ENCODE measurements at regions not wholly inside any gene's neighbourhood (a gene's known extent, or its start where the extent isn't known, plus 50 kb on each side); places are given as distances from the start of the nearest gene placed in this dataset.
"Not testable (repeated sequence)": the region's sequence is repeated elsewhere in the genome, so short reads cannot be mapped to it uniquely, and the experiment has no call there.

DNA sequence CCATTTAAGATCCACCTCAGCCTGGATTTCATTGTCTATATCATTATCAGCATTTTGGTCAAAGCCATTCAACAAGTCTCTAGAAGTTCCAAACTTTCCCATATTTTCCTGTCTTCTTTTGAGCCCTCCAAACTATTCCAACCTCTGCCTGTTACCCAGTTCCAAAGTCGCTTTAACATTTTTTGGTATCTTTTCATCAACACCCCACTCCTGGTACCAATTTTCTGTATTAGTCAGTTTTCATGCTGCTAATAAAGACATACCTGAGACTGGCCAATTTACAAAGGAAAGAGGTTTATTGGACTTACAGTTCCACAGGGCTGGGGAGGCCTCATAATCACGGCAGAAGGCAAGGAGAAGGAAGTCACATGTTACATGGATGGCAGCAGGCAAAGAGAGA, 982.9 kb downstream of the TAF11L14 start:
- peaks cover 17% of the 10 kb centered on the region for H3K9me3 Mint-ChIP-seq
- H3K27ac Mint-ChIP-seq; H3K4me3 Mint-ChIP-seq (ENCODE audit: low read depth); H3K27me3 Mint-ChIP-seq (ENCODE audit: low read depth); H3K4me1 Mint-ChIP-seq (ENCODE audit: low read depth); intact Hi-C loops (cut with micrococcal nuclease); H3K36me3 Mint-ChIP-seq (ENCODE audit: low read depth); DNase-seq (ENCODE audit: low spot score): not testable (repeated sequence)

DNA sequence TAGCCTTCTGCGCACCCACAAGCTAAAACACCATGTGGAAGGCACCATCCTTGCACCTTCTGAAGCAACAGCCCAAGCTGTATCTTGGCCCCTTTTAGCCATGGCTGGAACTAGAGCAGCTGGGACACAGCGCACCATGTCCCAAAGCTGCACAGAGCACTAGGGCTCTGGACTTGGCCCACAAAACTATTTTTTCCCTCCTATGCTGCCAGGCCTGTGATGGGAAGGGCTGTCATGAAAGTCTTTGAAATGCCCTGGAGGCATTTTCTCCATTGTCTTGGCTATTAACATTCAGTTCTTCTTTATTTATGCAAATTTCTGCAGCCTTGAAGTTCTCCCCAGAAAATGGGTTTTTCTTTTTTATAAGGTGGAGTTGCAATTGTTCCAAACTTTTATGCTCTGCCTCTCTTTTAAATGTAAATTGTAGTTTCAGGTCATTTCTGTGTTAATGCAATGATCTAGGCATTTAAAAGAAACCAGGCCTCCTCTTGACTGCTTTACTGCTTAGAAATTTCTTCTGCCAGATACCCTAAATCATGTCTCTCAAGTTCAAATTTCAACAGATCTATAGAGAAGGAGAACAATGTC, 996.3 kb downstream of the TAF11L14 start:
- Mint-ChIP-seq H3K4me1 (ENCODE audit: low read depth) (no peaks in the 10 kb centered on the region), H3K27me3 (ENCODE audit: low read depth) (no peaks in the 10 kb centered on the region), H3K4me3 (ENCODE audit: low read depth) (no peak overlapping the region), H3K27ac (no peak overlapping the region), H3K9me3 (peaks cover 5% of the 10 kb centered on the region), H3K36me3 (ENCODE audit: low read depth) (no peaks in the 10 kb centered on the region)
- DNase-seq (ENCODE audit: low spot score) = no peak
- intact Hi-C loops (cut with micrococcal nuclease) = no loop called here

DNA sequence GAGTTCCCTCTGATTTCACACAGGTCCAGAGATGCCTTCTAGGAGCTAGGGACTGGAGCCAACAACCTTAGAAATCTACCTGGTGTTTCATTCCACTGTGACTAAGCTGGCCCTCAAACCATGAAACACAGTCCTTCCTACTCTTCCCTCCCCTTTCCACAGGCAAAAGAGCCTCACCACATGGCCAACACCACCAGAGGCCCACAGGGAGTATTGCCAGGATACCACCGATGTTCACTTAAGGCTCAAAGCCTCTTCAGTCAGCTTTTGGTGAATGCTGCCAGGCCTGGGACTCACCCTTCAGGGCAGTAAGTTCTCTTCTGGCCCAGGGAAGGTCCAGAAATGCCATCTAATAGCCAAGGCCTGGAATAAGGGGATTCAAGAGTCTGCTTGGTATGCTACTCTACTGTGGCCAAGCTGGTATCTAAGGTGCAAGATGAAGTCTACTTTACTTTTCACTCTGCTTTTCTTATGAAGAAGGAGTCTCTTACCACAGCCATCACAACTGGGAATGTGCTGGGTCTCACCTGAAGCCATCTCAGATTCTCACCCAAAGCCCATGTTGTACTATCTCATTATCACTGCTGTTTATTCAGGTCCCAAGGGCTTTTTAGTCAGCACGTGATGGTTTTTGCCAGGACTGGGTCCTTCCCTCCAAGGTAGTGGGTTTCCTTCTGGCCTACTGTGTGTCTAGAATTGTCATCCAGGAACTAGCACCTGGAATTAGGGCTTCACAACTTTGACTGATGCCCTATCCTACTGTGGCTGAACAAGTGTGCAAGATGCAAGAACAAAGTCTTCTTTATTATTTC, 1018.4 kb downstream of the TAF11L14 start:
- Mint-ChIP-seq H3K9me3 (peaks cover 22% of the 10 kb centered on the region), H3K4me1 (ENCODE audit: low read depth) (no peaks in the 10 kb centered on the region), H3K27ac (no peak overlapping the region), H3K4me3 (ENCODE audit: low read depth) (no peak overlapping the region), H3K27me3 (ENCODE audit: low read depth) (no peaks in the 10 kb centered on the region), H3K36me3 (ENCODE audit: low read depth) (no peaks in the 10 kb centered on the region)
- DNase-seq (ENCODE audit: low spot score) = no peak
- intact Hi-C loops (cut with micrococcal nuclease) = no loop called here

DNA sequence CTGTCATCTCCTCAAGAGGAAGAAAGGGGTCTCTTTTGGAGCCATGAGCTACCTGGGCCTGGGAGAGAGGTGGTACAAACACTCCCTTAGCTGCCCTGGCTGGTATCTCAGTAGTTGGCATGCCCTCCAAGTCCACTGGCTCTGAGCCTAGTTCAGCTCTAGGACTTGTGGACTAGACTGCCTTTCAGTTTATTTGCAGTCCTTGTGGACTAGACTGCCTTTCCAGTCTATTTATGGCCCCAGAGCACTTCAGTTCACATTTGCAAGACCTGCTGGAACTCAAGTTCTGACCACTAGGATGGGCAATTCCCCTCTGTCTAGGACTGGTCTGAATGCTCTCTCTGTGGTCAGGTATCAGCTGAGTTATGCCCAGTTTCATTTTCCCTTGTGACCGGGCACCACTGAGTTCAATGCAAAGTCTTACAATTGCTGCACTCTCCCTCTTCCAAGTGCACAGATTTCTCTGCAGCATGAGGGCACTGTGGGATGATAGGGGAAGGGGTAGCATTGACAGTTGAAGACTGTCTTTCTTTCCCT, 1019.0 kb downstream of the TAF11L14 start:
- intact Hi-C loops (cut with micrococcal nuclease) = no loop called here
- H3K36me3 Mint-ChIP-seq (ENCODE audit: low read depth) = no peaks in the 10 kb centered on the region

DNA sequence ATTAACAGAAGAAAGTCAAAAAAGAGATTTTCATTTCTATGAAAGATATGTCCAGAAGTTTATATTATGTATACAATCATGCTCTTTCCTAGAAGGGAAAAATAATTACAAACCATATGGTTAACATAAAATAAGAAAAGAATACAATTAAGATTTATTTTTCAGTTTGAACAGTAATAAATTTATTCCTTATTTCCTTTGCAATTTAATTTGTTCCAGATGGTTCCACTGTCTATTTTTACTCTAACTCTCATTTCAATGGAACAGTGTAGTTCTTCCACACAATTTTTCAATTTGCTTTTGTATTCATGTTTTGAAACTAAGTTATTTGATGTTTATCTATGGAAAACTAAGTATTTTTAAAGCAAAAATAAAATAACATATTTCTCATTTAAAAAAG, 1026.3 kb downstream of the TAF11L14 start:
- intact Hi-C loops (cut with micrococcal nuclease) = no loop called here
- no peaks in the 10 kb centered on the region for H3K27me3 Mint-ChIP-seq (ENCODE audit: low read depth)
- no peak overlapping the region for H3K4me3 Mint-ChIP-seq (ENCODE audit: low read depth)
- no peaks in the 10 kb centered on the region for H3K9me3 Mint-ChIP-seq
- H3K4me1 Mint-ChIP-seq (ENCODE audit: low read depth) = no peaks in the 10 kb centered on the region
- H3K27ac Mint-ChIP-seq = no peak overlapping the region
- no peaks in the 10 kb centered on the region for H3K36me3 Mint-ChIP-seq (ENCODE audit: low read depth)
- no peak for DNase-seq (ENCODE audit: low spot score)

More for the DNA sequence above, 1019.0 kb downstream of the TAF11L14 start:
- Mint-ChIP-seq H3K4me1 (ENCODE audit: low read depth) (no peaks in the 10 kb centered on the region), H3K27me3 (ENCODE audit: low read depth) (no peaks in the 10 kb centered on the region), H3K9me3 (peaks cover 20% of the 10 kb centered on the region), H3K27ac (no peak overlapping the region), H3K4me3 (ENCODE audit: low read depth) (no peak overlapping the region)
- DNase-seq (ENCODE audit: low spot score) = no peak

DNA sequence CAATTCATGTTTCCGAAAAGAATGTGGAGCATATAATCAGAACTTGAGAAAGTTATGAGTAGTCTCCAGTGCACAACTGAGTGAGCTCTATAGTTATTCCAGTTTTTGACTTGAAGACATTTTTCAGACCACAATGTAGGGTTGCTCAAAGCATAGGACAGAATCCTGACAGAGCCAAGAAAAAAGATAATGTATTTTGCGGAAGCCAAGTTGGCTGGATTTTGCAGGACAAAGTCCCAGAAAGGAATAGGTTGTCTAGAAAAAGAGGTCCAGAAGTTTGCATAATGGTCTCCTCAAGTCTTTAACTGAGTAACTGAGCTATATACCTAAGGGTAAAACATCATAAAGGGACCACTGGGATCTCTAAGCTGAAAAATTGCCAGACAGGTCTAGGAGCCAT, 1028.0 kb downstream of the TAF11L14 start:
- intact Hi-C loops (cut with micrococcal nuclease) = no loop called here
- DNase-seq (ENCODE audit: low spot score) = no peak
- Mint-ChIP-seq H3K4me3 (ENCODE audit: low read depth) (no peak overlapping the region), H3K4me1 (ENCODE audit: low read depth) (no peaks in the 10 kb centered on the region), H3K27ac (no peak overlapping the region), H3K36me3 (ENCODE audit: low read depth) (no peaks in the 10 kb centered on the region), H3K9me3 (no peaks in the 10 kb centered on the region), H3K27me3 (ENCODE audit: low read depth) (no peaks in the 10 kb centered on the region)

DNA sequence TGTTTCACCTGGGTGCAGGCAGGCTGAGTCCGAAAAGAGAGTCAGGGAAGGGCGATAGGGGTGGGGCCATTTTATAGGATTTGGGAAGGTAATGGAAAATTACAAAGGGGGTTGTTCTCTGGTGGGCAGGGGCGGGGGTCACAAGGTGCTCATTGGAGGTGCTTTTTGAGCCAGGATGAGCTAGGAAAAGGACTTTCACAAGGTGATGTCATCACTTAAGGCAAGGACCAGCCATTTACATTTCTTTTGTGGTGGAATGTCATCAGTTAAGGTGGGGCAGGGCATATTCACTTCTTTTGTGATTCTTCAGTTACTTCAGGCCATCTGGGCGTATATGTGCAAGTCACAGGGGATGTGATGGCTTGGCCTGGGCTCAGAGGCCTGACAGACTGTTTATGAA, 1040.0 kb downstream of the TAF11L14 start:
- H3K27me3 Mint-ChIP-seq (ENCODE audit: low read depth); DNase-seq (ENCODE audit: low spot score); H3K4me1 Mint-ChIP-seq (ENCODE audit: low read depth); H3K9me3 Mint-ChIP-seq; H3K27ac Mint-ChIP-seq; H3K36me3 Mint-ChIP-seq (ENCODE audit: low read depth); H3K4me3 Mint-ChIP-seq (ENCODE audit: low read depth); intact Hi-C loops (cut with micrococcal nuclease): not testable (repeated sequence)

DNA sequence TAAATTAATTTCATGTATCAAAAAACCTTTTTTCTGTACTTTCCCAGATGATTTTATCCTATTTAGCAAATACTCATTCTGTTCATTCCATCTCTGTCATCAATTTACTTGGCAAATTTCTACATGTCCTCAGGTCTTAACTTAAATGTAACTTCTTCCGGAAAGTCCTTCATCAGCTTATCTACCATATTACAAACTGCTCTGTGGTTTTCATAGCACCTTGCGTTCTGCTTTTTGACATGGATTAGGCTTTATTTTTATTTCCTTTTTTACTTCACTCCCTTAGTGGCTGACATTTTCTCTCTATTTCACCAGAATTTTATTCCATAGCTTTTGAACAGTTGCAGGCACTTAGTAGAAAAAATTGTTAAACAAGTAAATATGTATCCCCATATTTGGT, 1040.8 kb downstream of the TAF11L14 start:
- no peak overlapping the region for H3K4me3 Mint-ChIP-seq (ENCODE audit: low read depth)
- no peaks in the 10 kb centered on the region for H3K27me3 Mint-ChIP-seq (ENCODE audit: low read depth)
- H3K27ac Mint-ChIP-seq = no peak overlapping the region
- no peak for DNase-seq (ENCODE audit: low spot score)
- H3K4me1 Mint-ChIP-seq (ENCODE audit: low read depth) = no peaks in the 10 kb centered on the region
- H3K36me3 Mint-ChIP-seq (ENCODE audit: low read depth) = no peaks in the 10 kb centered on the region
- peaks cover 4% of the 10 kb centered on the region for H3K9me3 Mint-ChIP-seq
- intact Hi-C loops (cut with micrococcal nuclease) = no loop called here

DNA sequence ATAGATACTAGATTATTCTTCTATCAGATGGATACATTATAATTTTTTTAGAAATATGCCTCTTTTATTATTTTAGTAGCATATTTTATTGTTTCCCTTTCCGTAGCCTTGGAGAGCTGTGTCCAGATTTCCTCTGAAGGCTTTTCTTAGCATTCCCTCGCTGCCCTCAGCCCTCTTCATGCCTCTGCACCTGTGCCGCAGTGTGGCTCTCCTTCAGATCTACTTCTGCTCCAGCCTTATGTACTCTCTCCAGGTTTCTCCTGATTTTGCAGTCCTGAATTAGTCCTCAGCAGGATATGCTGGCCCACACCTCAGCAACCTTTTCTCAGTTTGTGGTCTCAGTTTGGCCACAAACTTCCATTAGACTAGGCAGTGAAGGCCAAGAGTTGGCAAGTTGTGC, 1052.0 kb downstream of the TAF11L14 start:
- no peaks in the 10 kb centered on the region for H3K27me3 Mint-ChIP-seq (ENCODE audit: low read depth)

DNA sequence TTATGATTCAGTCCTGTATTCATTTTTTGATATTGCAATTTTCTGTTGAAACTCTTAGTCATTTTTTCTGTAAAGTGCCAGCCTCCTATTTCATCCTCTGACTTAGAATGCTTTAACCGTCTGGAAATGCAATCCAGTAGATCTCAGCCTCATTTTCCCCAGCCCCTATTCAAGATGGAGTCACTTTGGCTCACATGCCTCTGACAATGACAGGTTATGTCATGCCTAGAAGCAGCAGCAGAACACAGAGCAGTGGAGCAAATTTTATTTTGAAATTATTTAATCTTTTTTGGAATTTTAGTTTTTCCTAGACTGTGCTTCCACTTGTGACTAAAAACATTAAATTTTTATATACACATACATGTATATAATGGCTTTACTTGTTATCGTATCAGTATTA, 1053.2 kb downstream of the TAF11L14 start:
- DNase-seq (ENCODE audit: low spot score) = no peak
- no peaks in the 10 kb centered on the region for H3K27me3 Mint-ChIP-seq (ENCODE audit: low read depth)
- no peaks in the 10 kb centered on the region for H3K9me3 Mint-ChIP-seq
- no peak overlapping the region for H3K4me3 Mint-ChIP-seq (ENCODE audit: low read depth)
- H3K27ac Mint-ChIP-seq = no peak overlapping the region
- no peaks in the 10 kb centered on the region for H3K4me1 Mint-ChIP-seq (ENCODE audit: low read depth)
- intact Hi-C loops (cut with micrococcal nuclease) = no loop called here
- no peaks in the 10 kb centered on the region for H3K36me3 Mint-ChIP-seq (ENCODE audit: low read depth)

More for the DNA sequence above, 1052.0 kb downstream of the TAF11L14 start:
- no peak overlapping the region for H3K4me3 Mint-ChIP-seq (ENCODE audit: low read depth)
- no peaks in the 10 kb centered on the region for H3K36me3 Mint-ChIP-seq (ENCODE audit: low read depth)
- no peaks in the 10 kb centered on the region for H3K9me3 Mint-ChIP-seq
- no peaks in the 10 kb centered on the region for H3K4me1 Mint-ChIP-seq (ENCODE audit: low read depth)
- DNase-seq (ENCODE audit: low spot score) = no peak
- intact Hi-C loops (cut with micrococcal nuclease) = no loop called here
- H3K27ac Mint-ChIP-seq = no peak overlapping the region

DNA sequence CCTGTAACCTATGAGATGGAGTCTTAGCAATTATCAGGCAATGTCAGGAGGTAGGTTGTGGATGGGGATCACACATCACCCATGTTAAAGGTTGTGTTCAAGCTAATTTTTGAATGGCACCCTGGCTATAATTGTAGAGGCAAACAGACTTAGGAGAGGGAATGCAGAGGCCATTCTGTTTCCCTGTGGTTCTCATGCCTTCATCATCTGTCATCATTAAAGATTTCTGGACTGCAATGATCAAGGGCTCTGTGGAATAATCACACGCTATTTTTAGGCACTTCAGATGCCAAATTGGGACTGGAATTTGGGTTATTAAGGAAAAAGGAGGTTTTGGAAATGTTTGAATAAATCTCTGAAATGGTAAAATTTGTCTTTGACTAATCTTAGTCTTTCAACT, 1065.4 kb downstream of the TAF11L14 start:
- no peak overlapping the region for H3K27ac Mint-ChIP-seq
- H3K36me3 Mint-ChIP-seq (ENCODE audit: low read depth) = no peaks in the 10 kb centered on the region
- H3K27me3 Mint-ChIP-seq (ENCODE audit: low read depth) = no peaks in the 10 kb centered on the region
- no peak for DNase-seq (ENCODE audit: low spot score)
- peaks cover 19% of the 10 kb centered on the region for H3K4me1 Mint-ChIP-seq (ENCODE audit: low read depth)
- intact Hi-C loops (cut with micrococcal nuclease) = no loop called here
- H3K4me3 Mint-ChIP-seq (ENCODE audit: low read depth) = no peak overlapping the region
- no peaks in the 10 kb centered on the region for H3K9me3 Mint-ChIP-seq

DNA sequence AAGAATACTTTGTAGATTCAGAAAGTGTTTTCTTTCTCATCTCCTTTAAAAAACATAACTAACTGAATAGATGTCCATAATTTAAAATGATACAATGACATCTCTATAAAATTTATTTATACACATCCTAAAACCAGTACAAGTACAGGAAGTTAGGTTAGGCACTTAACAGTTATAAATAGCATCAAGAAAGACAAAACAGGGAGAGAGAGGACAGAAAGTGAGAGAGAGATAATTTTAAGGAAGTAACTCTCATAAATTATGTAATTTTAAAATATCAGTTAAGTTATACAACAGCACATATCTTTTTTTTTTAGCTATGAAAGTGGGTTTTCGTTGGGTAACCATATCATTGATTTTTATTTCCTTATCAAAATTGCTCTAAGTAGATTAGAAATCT, 1068.6 kb downstream of the TAF11L14 start:
- no peaks in the 10 kb centered on the region for H3K9me3 Mint-ChIP-seq
- H3K36me3 Mint-ChIP-seq (ENCODE audit: low read depth) = no peaks in the 10 kb centered on the region
- H3K27ac Mint-ChIP-seq = no peak overlapping the region
- no peaks in the 10 kb centered on the region for H3K27me3 Mint-ChIP-seq (ENCODE audit: low read depth)
- peaks cover 15% of the 10 kb centered on the region for H3K4me1 Mint-ChIP-seq (ENCODE audit: low read depth)
- DNase-seq (ENCODE audit: low spot score) = no peak
- H3K4me3 Mint-ChIP-seq (ENCODE audit: low read depth) = no peak overlapping the region
- intact Hi-C loops (cut with micrococcal nuclease) = no loop called here

DNA sequence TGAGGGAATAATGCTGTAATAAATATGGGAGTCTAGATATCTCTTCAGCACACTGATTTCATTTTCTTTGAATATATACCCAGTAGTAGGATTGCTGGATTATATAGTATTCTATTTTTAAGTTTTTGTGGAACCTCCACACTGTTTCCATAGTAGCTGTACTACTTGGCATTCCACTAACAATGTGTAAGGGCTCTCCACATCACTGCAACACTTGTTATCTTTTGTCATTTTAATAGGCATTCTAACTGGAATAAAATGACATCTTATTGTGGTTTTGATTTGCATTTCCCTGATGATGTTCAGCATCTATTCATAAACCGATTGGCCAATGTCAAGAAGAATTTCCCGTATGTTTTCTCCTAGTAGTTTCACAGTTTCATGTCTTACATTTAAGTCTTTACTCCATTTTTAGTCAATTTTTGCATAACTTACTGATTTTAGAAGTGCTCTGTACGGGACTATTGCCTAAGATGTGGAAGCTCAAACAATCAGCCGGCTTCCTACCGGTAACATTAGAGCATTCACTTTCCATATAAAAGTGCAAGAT, 1078.8 kb downstream of the TAF11L14 start:
- intact Hi-C loops (cut with micrococcal nuclease) = no loop called here
- H3K36me3 Mint-ChIP-seq (ENCODE audit: low read depth) = no peaks in the 10 kb centered on the region
- H3K4me3 Mint-ChIP-seq (ENCODE audit: low read depth) = no peak overlapping the region

More for the DNA sequence above, 1078.8 kb downstream of the TAF11L14 start:
- H3K4me1 Mint-ChIP-seq (ENCODE audit: low read depth) = no peaks in the 10 kb centered on the region
- H3K9me3 Mint-ChIP-seq = no peaks in the 10 kb centered on the region
- no peak for DNase-seq (ENCODE audit: low spot score)
- H3K27ac Mint-ChIP-seq = no peak overlapping the region
- no peaks in the 10 kb centered on the region for H3K27me3 Mint-ChIP-seq (ENCODE audit: low read depth)

Measured in activated T-helper 2 cell treated with anti-CD3 and anti-CD28 coated beads, Interferon-gamma antibody, Interleukin-2, Interleukin-4, amounts not matched to agents 10 μg/mL and 5 μg/mL and 100 μg/mL, durations not matched to agents 14 hours and 24 hours and 36 hours (primary cell).